ENCODE measurements at regions not wholly inside any gene's neighbourhood (a gene's known extent, or its start where the extent isn't known, plus 50 kb on each side); places are given as distances from the start of the nearest gene placed in this dataset.

DNA sequence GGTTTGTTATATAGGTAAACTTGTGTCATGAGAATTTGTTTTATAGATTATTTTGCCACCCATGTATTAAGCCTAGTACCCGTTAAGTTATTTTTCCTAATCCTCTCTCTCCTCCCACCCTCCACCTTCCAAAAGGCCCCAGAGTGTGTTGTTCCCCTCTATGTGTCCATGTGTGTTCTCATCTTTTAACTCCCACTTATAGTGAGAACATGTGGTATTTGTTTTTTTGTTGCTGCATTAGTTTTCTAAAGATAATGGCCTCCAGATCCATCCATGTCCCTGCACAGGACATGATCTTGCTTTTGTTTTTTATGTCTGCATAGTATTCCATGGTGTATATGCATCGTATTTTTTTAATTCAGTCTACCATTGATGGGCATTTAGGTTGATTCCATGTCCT is 1075.6 kb upstream of the CNTNAP5 start:
- no peaks in the 10 kb centered on the region for H3K4me1 ChIP-seq (ENCODE audit: control insufficient read depth in 1 of 2, low read depth in 2 of 2)
- TF ChIP-seq CTCF (IDR thresholded peaks at IDR 0.05): no peak
- no peak overlapping the region for H3K4me3 ChIP-seq
- DNase-seq (ENCODE audit: low spot score) (no peak), ATAC-seq (ENCODE audit: insufficient number of reproducible peaks, low FRiP score, low read depth) (no peak)
- H3K36me3 ChIP-seq: no peaks in the 10 kb centered on the region
- H3K27me3 ChIP-seq (replicated peaks; ENCODE audit: insufficient read depth): no peaks in the 10 kb centered on the region
- H3K27ac ChIP-seq: no peak overlapping the region
- H3K9me3 ChIP-seq: no peaks in the 10 kb centered on the region

GRCh38 chr2:122955776-122956175 is 1069.3 kb upstream of the CNTNAP5 start:
- DNase-seq (ENCODE audit: low spot score): no peak
- ATAC-seq (ENCODE audit: insufficient number of reproducible peaks, low FRiP score, low read depth): no peak
- H3K4me1 ChIP-seq (ENCODE audit: control insufficient read depth in 1 of 2, low read depth in 2 of 2): no peaks in the 10 kb centered on the region
- H3K27me3 ChIP-seq (replicated peaks; ENCODE audit: insufficient read depth): no peaks in the 10 kb centered on the region
- no peak overlapping the region for H3K27ac ChIP-seq
- no peaks in the 10 kb centered on the region for H3K36me3 ChIP-seq
- H3K4me3 ChIP-seq: no peak overlapping the region
- TF ChIP-seq CTCF (IDR thresholded peaks at IDR 0.05): no peak
- no peaks in the 10 kb centered on the region for H3K9me3 ChIP-seq

DNA sequence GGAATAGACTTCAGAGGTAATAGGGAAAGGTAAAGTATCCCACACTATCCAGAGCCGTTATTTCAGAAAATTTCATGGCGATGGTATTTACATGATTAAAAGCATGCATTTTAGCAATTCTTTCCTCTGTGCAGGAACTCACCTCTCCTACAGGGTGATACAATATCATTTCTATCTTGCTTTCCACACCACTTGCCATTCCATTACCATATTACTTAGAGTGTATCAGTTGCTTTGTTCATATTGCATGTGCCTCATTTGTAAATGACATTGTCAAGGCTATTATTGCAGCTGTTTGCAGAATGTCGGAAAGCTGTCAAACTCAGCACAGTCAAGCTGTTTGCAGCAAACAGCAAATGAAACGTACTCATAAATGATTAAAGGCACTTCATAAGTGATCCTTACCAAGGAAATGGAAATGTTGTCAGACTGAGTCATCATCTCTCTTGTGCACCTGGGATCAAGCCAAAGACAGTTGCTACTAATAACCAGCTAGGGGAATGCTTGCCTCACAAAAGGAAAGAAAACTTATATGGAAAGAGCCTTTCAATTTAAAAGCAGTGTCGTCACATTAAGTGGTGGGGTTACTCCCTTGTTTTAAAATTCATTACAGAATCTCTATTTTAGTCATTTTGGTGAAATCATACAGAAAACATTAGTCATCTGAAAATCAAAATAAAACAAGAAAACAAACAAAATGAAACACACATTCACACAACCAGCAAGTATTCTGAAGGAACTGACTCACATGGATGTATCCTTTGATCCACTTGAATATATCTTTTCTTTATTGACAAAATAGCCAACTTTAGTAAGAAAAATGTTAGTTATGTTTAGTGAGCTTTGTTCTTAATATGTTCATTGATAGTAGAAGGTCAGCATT is 1064.1 kb upstream of the CNTNAP5 start:
- DNase-seq (ENCODE audit: low spot score) (no peak), ATAC-seq (ENCODE audit: insufficient number of reproducible peaks, low FRiP score, low read depth) (no peak)
- no peak for TF ChIP-seq CTCF (IDR thresholded peaks at IDR 0.05)
- no peak overlapping the region for H3K27ac ChIP-seq
- no peaks in the 10 kb centered on the region for H3K36me3 ChIP-seq
- H3K27me3 ChIP-seq (replicated peaks; ENCODE audit: insufficient read depth): no peaks in the 10 kb centered on the region
- H3K4me3 ChIP-seq: no peak overlapping the region
- no peaks in the 10 kb centered on the region for H3K9me3 ChIP-seq
- H3K4me1 ChIP-seq (ENCODE audit: control insufficient read depth in 1 of 2, low read depth in 2 of 2): no peaks in the 10 kb centered on the region

GRCh38 chr2:122966461-122966860 is 1058.6 kb upstream of the CNTNAP5 start:
- TF ChIP-seq CTCF (IDR thresholded peaks at IDR 0.05): no peak
- H3K36me3 ChIP-seq: no peaks in the 10 kb centered on the region
- ATAC-seq (ENCODE audit: insufficient number of reproducible peaks, low FRiP score, low read depth): no peak

GRCh38 chr2:122977580-122977979 is 1047.5 kb upstream of the CNTNAP5 start:
- no peak for DNase-seq (ENCODE audit: low spot score)
- Histone ChIP-seq H3K27ac (no peak overlapping the region), H3K9me3 (no peaks in the 10 kb centered on the region), H3K4me3 (no peak overlapping the region), H3K36me3 (no peaks in the 10 kb centered on the region), H3K4me1 (ENCODE audit: control insufficient read depth in 1 of 2, low read depth in 2 of 2) (no peaks in the 10 kb centered on the region), H3K27me3 (replicated peaks; ENCODE audit: insufficient read depth) (no peaks in the 10 kb centered on the region)
- ATAC-seq (ENCODE audit: insufficient number of reproducible peaks, low FRiP score, low read depth): no peak
- TF ChIP-seq CTCF (IDR thresholded peaks at IDR 0.05): no peak

More at GRCh38 chr2:122966461-122966860, 1058.6 kb upstream of the CNTNAP5 start:
- Histone ChIP-seq H3K9me3 (no peaks in the 10 kb centered on the region), H3K27ac (no peak overlapping the region), H3K27me3 (replicated peaks; ENCODE audit: insufficient read depth) (no peaks in the 10 kb centered on the region), H3K4me3 (no peak overlapping the region), H3K4me1 (ENCODE audit: control insufficient read depth in 1 of 2, low read depth in 2 of 2) (no peaks in the 10 kb centered on the region)
- DNase-seq (ENCODE audit: low spot score): no peak
